ENCODE measurements at regions not wholly inside any gene's neighbourhood (a gene's known extent, or its start where the extent isn't known, plus 50 kb on each side); places are given as distances from the start of the nearest gene placed in this dataset.

- TF ChIP-seq EP300 (IDR thresholded peaks at IDR 0.05; ENCODE audit: borderline replicate concordance) (no peak), YY1 (IDR thresholded peaks at IDR 0.05; ENCODE audit: low read depth) (no peak), CREB1 (IDR thresholded peaks at IDR 0.05; ENCODE audit: low read depth) (no peak), CEBPB (IDR thresholded peaks at IDR 0.05) (no peak), TAF1 (IDR thresholded peaks at IDR 0.05; ENCODE audit: low read depth) (no peak), NFIC (IDR thresholded peaks at IDR 0.05) (no peak), USF1 (IDR thresholded peaks at IDR 0.05) (no peak), RAD21 (IDR thresholded peaks at IDR 0.05; ENCODE audit: low read depth) (no peak)
Observed at GRCh38 chr11:19639603-19640105, 73.0 kb upstream of the NAV2 start.

GRCh38 chr11:19635332-19635731, 77.3 kb upstream of the NAV2 start:
- TF ChIP-seq REST (IDR thresholded peaks at IDR 0.05; ENCODE audit: low read depth), result no peak
- no peak for TF ChIP-seq CREB1 (IDR thresholded peaks at IDR 0.05; ENCODE audit: low read depth)
- no peak for TF ChIP-seq TAF1 (IDR thresholded peaks at IDR 0.05; ENCODE audit: low read depth)
- no peak for TF ChIP-seq ZBTB7A (IDR thresholded peaks at IDR 0.05; ENCODE audit: low read depth)
- TF ChIP-seq CEBPB (IDR thresholded peaks at IDR 0.05), result no peak
- no peak for TF ChIP-seq TCF12 (IDR thresholded peaks at IDR 0.05; ENCODE audit: low read depth)
- TF ChIP-seq NFIC (IDR thresholded peaks at IDR 0.05), result no peak
- no peak for TF ChIP-seq EGR1 (IDR thresholded peaks at IDR 0.05)
- TF ChIP-seq RAD21 (IDR thresholded peaks at IDR 0.05; ENCODE audit: low read depth), result no peak
- TF ChIP-seq EP300 (IDR thresholded peaks at IDR 0.05; ENCODE audit: borderline replicate concordance), result no peak
- no peak for TF ChIP-seq TEAD4 (IDR thresholded peaks at IDR 0.05)
- no peak for TF ChIP-seq USF1 (IDR thresholded peaks at IDR 0.05)
- TF ChIP-seq MAX (IDR thresholded peaks at IDR 0.05), result no peak
- TF ChIP-seq YY1 (IDR thresholded peaks at IDR 0.05; ENCODE audit: low read depth), result no peak

- no peak for TF ChIP-seq CEBPB (IDR thresholded peaks at IDR 0.05)
- TF ChIP-seq FOXM1 (IDR thresholded peaks at IDR 0.05; ENCODE audit: borderline replicate concordance, low read depth), result no peak
- no peak for TF ChIP-seq ZBTB7A (IDR thresholded peaks at IDR 0.05; ENCODE audit: low read depth)
- TF ChIP-seq TAF1 (IDR thresholded peaks at IDR 0.05; ENCODE audit: low read depth), result no peak
- TF ChIP-seq MAX (IDR thresholded peaks at IDR 0.05), result no peak
- TF ChIP-seq TEAD4 (IDR thresholded peaks at IDR 0.05), result no peak
- TF ChIP-seq RAD21 (IDR thresholded peaks at IDR 0.05; ENCODE audit: low read depth), result no peak
- TF ChIP-seq USF1 (IDR thresholded peaks at IDR 0.05), result no peak
- TF ChIP-seq REST (IDR thresholded peaks at IDR 0.05; ENCODE audit: low read depth), result no peak
- no peak for TF ChIP-seq CREB1 (IDR thresholded peaks at IDR 0.05; ENCODE audit: low read depth)
- no peak for TF ChIP-seq EP300 (IDR thresholded peaks at IDR 0.05; ENCODE audit: borderline replicate concordance)
- TF ChIP-seq NFIC (IDR thresholded peaks at IDR 0.05), result no peak
- no peak for TF ChIP-seq YY1 (IDR thresholded peaks at IDR 0.05; ENCODE audit: low read depth)
- TF ChIP-seq TCF12 (IDR thresholded peaks at IDR 0.05; ENCODE audit: low read depth), result no peak
- TF ChIP-seq EGR1 (IDR thresholded peaks at IDR 0.05), result no peak
Observed at GRCh38 chr11:19633276-19633675, 79.4 kb upstream of the NAV2 start.

- TF ChIP-seq NFIC (IDR thresholded peaks at IDR 0.05) (no peak), TCF12 (IDR thresholded peaks at IDR 0.05; ENCODE audit: low read depth) (no peak), TEAD4 (IDR thresholded peaks at IDR 0.05) (no peak), EP300 (IDR thresholded peaks at IDR 0.05; ENCODE audit: borderline replicate concordance) (no peak), CEBPB (IDR thresholded peaks at IDR 0.05) (no peak), USF1 (IDR thresholded peaks at IDR 0.05) (no peak), REST (IDR thresholded peaks at IDR 0.05; ENCODE audit: low read depth) (no peak), ZBTB7A (IDR thresholded peaks at IDR 0.05; ENCODE audit: low read depth) (no peak), EGR1 (IDR thresholded peaks at IDR 0.05) (no peak), TAF1 (IDR thresholded peaks at IDR 0.05; ENCODE audit: low read depth) (no peak), YY1 (IDR thresholded peaks at IDR 0.05; ENCODE audit: low read depth) (no peak), FOXM1 (IDR thresholded peaks at IDR 0.05; ENCODE audit: borderline replicate concordance, low read depth) (no peak), CREB1 (IDR thresholded peaks at IDR 0.05; ENCODE audit: low read depth) (no peak), RAD21 (IDR thresholded peaks at IDR 0.05; ENCODE audit: low read depth) (no peak), MAX (IDR thresholded peaks at IDR 0.05) (no peak)
Observed at GRCh38 chr11:19632499-19632834, 80.2 kb upstream of the NAV2 start.

Measured in Ishikawa (cell line).